Thoracic aorta (tissue), 2 donors: ENCODE measurements at regions not wholly inside any gene's neighbourhood (a gene's known extent, or its start where the extent isn't known, plus 50 kb on each side); places are given as distances from the start of the nearest gene placed in this dataset.

ENCODE experiments used
- ATAC-seq: fragments of 150-250 bp; one replicate; pipeline ENCODE4 v1.8.0; 2017; ENCODE audit warnings: low read depth; ENCODE audit not compliant: insufficient number of reproducible peaks, low FRiP score
- DNase-seq: peaks from one replicate; pipeline ENCODE4 v3.0.0-alpha.2; 2020; ENCODE audit warnings: low spot score
- H3K27ac ChIP-seq, 2 donors: fragments of 200-600 bp; sonication (generic); 1 replicate in 1 of 2; 2 replicates in 1 of 2; pipeline ENCODE4 v1.5.1; 2016; ENCODE audit warnings: mild to moderate bottlenecking in 2 of 2, moderate library complexity in 2 of 2
- H3K27me3 ChIP-seq: fragments of 200-600 bp; sonication (generic); replicated peaks from 2 replicates; pipeline ENCODE4 v1.6.0; 2016; ENCODE audit warnings: mild to moderate bottlenecking; ENCODE audit not compliant: insufficient read depth
- H3K36me3 ChIP-seq: fragments of 200-600 bp; sonication (generic); one replicate; pipeline ENCODE4 v1.5.1; 2016
- H3K4me1 ChIP-seq, 2 donors: fragments of 200-600 bp; sonication (generic); 1 replicate in 1 of 2; 2 replicates in 1 of 2; pipeline versions ENCODE4 v1.5.1 to v1.6.0; 2016; ENCODE audit warnings: low read depth in 2 of 2, mild to moderate bottlenecking in 1 of 2; ENCODE audit not compliant: control insufficient read depth in 1 of 2
- H3K4me3 ChIP-seq: fragments of 200-600 bp; sonication (generic); 2 replicates; pipeline ENCODE4 v1.5.1; 2016; ENCODE audit warnings: mild to moderate bottlenecking
- H3K9me3 ChIP-seq: fragments of 200-600 bp; sonication (generic); 2 replicates; pipeline ENCODE4 v1.5.1; 2016
- TF ChIP-seq, protein P1 (sequence below): fragments of 200-600 bp; sonication (generic); IDR thresholded peaks from one replicate; pipeline ENCODE4 v1.5.1; 2019; ENCODE audit warnings: antibody characterized with exemption

DNA sequence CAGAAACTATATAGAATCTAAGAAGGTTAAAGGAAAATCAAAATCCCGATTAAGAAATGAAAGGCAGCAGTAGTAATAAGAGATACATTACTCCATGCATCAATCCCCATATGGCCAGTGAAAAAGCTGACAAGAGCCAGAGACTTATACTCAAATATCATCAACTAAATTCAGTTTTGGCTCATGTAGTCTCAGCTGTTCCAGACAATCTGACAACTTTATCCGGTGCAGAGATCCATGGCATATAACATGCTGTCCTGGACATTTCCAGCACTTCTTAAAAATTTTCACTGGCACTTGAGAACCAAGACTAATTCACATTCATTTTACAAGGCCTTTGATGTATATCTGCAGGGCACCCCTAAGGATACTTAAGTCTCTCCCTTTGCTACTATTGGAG, 255.7 kb upstream of the KLHL1 start:
- Histone ChIP-seq H3K27me3 (no peaks in the 10 kb centered on the region), H3K4me1 (no peaks in the 10 kb centered on the region), H3K27ac (no peak overlapping the region), H3K36me3 (no peaks in the 10 kb centered on the region), H3K4me3 (no peak overlapping the region), H3K9me3 (no peaks in the 10 kb centered on the region)
- no peak for ATAC-seq
- TF ChIP-seq, protein P1, sequence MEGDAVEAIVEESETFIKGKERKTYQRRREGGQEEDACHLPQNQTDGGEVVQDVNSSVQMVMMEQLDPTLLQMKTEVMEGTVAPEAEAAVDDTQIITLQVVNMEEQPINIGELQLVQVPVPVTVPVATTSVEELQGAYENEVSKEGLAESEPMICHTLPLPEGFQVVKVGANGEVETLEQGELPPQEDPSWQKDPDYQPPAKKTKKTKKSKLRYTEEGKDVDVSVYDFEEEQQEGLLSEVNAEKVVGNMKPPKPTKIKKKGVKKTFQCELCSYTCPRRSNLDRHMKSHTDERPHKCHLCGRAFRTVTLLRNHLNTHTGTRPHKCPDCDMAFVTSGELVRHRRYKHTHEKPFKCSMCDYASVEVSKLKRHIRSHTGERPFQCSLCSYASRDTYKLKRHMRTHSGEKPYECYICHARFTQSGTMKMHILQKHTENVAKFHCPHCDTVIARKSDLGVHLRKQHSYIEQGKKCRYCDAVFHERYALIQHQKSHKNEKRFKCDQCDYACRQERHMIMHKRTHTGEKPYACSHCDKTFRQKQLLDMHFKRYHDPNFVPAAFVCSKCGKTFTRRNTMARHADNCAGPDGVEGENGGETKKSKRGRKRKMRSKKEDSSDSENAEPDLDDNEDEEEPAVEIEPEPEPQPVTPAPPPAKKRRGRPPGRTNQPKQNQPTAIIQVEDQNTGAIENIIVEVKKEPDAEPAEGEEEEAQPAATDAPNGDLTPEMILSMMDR, result no peak
- no peak for DNase-seq

DNA sequence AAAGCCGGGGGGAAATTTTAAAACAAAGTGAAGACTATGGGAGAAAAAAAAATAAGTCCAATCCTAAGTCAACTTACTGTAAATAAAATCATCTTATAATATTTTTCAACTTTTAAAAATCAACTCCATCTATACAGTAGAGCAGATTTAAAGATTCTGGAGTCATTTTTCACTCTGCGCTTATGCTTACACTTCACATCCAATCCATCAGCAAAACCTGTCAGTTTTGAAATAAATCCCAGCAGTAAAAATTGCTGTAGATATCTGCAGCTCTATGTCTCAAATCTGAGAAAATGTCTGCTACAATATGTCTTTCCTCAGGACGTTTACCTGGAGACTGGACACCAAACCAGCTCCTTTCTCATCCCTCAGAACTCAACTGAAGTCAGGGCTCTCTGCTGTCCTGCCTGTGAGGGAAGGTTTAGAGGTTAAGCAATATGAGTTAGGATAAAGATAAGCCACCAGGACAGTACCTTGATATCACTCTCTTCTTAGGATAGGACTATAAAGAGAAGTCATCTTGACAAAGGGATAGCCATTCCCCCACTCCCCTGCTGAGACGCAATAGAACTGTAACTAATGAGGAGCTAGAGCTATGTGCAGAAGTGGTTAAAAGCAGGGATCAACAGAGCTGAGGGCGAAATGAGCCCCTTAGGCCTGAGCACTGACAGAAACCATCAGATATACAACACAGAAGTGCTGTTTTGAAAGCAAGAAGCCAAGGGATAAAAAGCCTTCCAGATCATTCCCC, 254.7 kb upstream of the KLHL1 start:
- no peaks in the 10 kb centered on the region for H3K36me3 ChIP-seq
- no peak overlapping the region for H3K27ac ChIP-seq
- no peak overlapping the region for H3K4me3 ChIP-seq
- TF ChIP-seq, protein P1, result no peak
- no peak for ATAC-seq
- no peaks in the 10 kb centered on the region for H3K27me3 ChIP-seq
- no peaks in the 10 kb centered on the region for H3K9me3 ChIP-seq
- no peaks in the 10 kb centered on the region for H3K4me1 ChIP-seq
- no peak for DNase-seq

- no peak for DNase-seq
- Histone ChIP-seq H3K27ac (no peak overlapping the region), H3K36me3 (no peaks in the 10 kb centered on the region), H3K4me3 (no peak overlapping the region), H3K27me3 (no peaks in the 10 kb centered on the region), H3K9me3 (no peaks in the 10 kb centered on the region), H3K4me1 (no peaks in the 10 kb centered on the region)
- TF ChIP-seq, protein P1, result no peak
- ATAC-seq, result no peak
Measured at GRCh38 chr13:70357031-70357430, 248.8 kb upstream of the KLHL1 start.

- H3K36me3 ChIP-seq, result no peaks in the 10 kb centered on the region
- ATAC-seq, result no peak
- no peak overlapping the region for H3K27ac ChIP-seq
- no peaks in the 10 kb centered on the region for H3K4me1 ChIP-seq
- H3K9me3 ChIP-seq, result no peaks in the 10 kb centered on the region
- H3K27me3 ChIP-seq, result no peaks in the 10 kb centered on the region
- TF ChIP-seq, protein P1, result no peak
- DNase-seq, result no peak
- H3K4me3 ChIP-seq, result no peak overlapping the region
Measured at GRCh38 chr13:70353096-70353495, 244.8 kb upstream of the KLHL1 start.

DNA sequence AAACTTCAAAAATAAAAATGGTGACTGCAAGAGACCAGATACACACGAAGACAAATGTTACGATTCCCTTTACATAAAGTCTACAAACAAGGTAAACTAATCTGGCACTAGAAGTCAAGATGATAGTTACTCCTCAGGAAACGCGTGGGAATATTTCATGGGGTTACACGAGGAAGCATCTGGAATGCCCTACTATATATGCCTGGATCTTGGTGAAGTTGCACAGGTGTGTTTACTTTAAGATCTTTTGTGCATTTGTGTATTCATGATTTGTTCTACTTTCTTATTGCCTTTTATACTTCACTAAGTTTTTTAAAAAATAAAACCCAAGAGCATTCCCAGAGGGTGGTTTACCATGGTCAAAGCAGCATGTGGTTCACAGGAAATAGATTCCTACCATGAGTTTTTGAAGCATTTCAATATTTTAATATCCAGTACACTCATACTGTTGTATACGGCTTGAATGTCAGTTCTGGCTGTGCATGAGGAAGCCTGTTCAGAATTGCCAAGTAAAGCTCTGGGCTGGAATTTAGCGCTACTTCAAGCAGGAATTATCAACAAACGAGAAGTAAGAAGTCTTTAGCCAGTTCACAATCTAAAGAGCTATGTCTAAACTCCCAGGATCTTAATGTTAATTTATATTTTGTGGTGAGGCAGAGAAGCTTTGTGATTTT, 239.8 kb upstream of the KLHL1 start:
- no peaks in the 10 kb centered on the region for H3K27me3 ChIP-seq
- no peaks in the 10 kb centered on the region for H3K9me3 ChIP-seq
- H3K4me3 ChIP-seq, result no peak overlapping the region
- no peaks in the 10 kb centered on the region for H3K36me3 ChIP-seq
- DNase-seq (no peak), ATAC-seq (no peak)
- no peaks in the 10 kb centered on the region for H3K4me1 ChIP-seq
- no peak overlapping the region for H3K27ac ChIP-seq
- TF ChIP-seq, protein P1, result no peak
